ENCODE measurements at regions not wholly inside any gene's neighbourhood (a gene's known extent, or its start where the extent isn't known, plus 50 kb on each side); places are given as distances from the start of the nearest gene placed in this dataset.

GRCh38 chr12:25864306-25865276, 93.9 kb upstream of the RASSF8 start:
- TF ChIP-seq CTCF (conservative IDR thresholded peaks at IDR 0.05) (no peak), ZFX (IDR thresholded peaks at IDR 0.05) (no peak)

Measured in C4-2B (cell line).